ENCODE measurements at regions not wholly inside any gene's neighbourhood (a gene's known extent, or its start where the extent isn't known, plus 50 kb on each side); places are given as distances from the start of the nearest gene placed in this dataset.

DNA sequence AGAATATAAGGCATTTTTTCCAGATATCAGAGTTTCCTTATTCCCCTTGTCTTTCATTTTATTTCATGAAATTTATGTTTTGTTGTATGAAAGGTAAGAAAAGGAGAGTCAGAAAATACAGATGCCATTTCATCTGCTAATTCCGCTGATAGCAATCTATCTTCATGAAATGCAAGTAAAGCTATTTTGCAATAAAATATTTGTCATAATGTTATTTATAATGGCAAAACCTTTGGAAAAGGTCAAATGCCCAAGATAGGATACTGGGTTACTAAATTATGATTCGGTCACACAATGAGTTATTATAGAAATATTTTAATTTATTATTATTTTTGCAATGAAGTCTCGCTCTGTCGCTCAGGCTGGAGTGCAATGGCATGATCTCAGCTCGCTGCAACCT is 124.2 kb downstream of the SPP2 start (continued):
- TF ChIP-seq PHF20 (CRISPR knock-in tag; IDR thresholded peaks at IDR 0.05) (no peak), KDM4B (CRISPR knock-in tag; IDR thresholded peaks at IDR 0.05) (no peak), EEA1 (CRISPR knock-in tag; IDR thresholded peaks at IDR 0.05; ENCODE audit: borderline replicate concordance) (no peak), PCBP2 (optimal IDR thresholded peaks at IDR 0.05; ENCODE audit: low read depth, low read length, poor library complexity, severe bottlenecking) (no peak), CEBPB (IDR thresholded peaks at IDR 0.05; ENCODE audit: borderline replicate concordance, low read depth, low read length) (no peak)

DNA sequence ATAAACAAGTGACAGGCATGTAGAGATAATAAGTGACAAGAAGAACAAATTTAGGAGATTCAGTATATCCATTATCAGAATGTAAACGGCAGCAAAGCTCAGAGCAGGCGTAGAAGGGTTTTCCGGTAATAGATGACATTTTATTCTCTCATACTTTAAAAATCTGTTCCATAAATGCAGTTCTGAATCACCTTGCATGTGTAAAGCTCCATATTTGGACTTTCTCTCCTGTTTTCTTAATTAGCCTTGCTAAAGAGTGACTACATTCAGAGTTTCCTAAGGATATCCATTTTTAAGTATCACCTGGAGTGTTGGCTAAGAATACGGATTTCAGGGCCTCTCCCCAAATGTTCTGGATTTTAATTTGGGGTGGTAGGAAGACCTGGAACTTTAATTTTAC is 122.0 kb downstream of the SPP2 start:
- Histone ChIP-seq H3K9me3 (ENCODE audit: low read length) (no peaks in the 10 kb centered on the region), H3K36me3 (replicated peaks in 1 of 2; ENCODE audit: control insufficient read depth in 1 of 2, insufficient read depth in 2 of 2, low read length in 2 of 2) (no peaks in the 10 kb centered on the region), H3K27ac (ENCODE audit: extremely low read length, insufficient read depth, low read length) (no peak overlapping the region), H3K4me2 (ENCODE audit: low read depth, low read length) (no peak overlapping the region), H3K79me2 (ENCODE audit: insufficient read depth, low read length) (no peaks in the 10 kb centered on the region), H3K4me1 (ENCODE audit: insufficient read depth, low read length) (peaks cover 7% of the 10 kb centered on the region; the same call in 1 of the 2 replicates), H3K4me3 (replicated peaks in 1 of 3; ENCODE audit: insufficient read depth in 1 of 3, low read depth in 2 of 3, low read length in 3 of 3) (no peak overlapping the region), H3K9ac (ENCODE audit: insufficient read depth, low read depth, low read length) (no peak overlapping the region), H2AFZ (ENCODE audit: low read length) (no peak overlapping the region), H4K20me1 (ENCODE audit: insufficient read depth, low read length) (no peaks in the 10 kb centered on the region), H3K27me3 (ENCODE audit: control insufficient read depth in 1 of 2, insufficient read depth in 2 of 2, low read length in 2 of 2) (no peaks in the 10 kb centered on the region; a peak in 1 of 5 replicates)
- FAIRE-seq (no peak), DNase-seq (ENCODE audit: low spot score) (no peak), ATAC-seq (no peak)
- CTCF ChIA-PET (ENCODE audit: low intra/inter-chr PET ratio, low total read pairs): no interaction called here
- BruUV-seq (replicated peaks): no TSS peak
- in situ Hi-C loops (cut with HindIII; ENCODE audit: extremely low pct_ligation_motif_present, low pct_unique_long_range_greater_than_20kb) (no loop called here), intact Hi-C loops (cut with micrococcal nuclease; ENCODE audit: unreplicated experiment) (no loop called here)
- TF ChIP-seq, protein P1, sequence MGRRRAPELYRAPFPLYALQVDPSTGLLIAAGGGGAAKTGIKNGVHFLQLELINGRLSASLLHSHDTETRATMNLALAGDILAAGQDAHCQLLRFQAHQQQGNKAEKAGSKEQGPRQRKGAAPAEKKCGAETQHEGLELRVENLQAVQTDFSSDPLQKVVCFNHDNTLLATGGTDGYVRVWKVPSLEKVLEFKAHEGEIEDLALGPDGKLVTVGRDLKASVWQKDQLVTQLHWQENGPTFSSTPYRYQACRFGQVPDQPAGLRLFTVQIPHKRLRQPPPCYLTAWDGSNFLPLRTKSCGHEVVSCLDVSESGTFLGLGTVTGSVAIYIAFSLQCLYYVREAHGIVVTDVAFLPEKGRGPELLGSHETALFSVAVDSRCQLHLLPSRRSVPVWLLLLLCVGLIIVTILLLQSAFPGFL (CRISPR knock-in tag; IDR thresholded peaks at IDR 0.05): no peak
- no peak for TF ChIP-seq ZNF432 (CRISPR knock-in tag; IDR thresholded peaks at IDR 0.05; ENCODE audit: borderline replicate concordance)
- no peak for TF ChIP-seq ZNF619 (CRISPR knock-in tag; IDR thresholded peaks at IDR 0.05)
- TF ChIP-seq NFATC3 (CRISPR knock-in tag; IDR thresholded peaks at IDR 0.05): no peak
- TF ChIP-seq, protein P2, sequence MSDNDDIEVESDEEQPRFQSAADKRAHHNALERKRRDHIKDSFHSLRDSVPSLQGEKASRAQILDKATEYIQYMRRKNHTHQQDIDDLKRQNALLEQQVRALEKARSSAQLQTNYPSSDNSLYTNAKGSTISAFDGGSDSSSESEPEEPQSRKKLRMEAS (IDR thresholded peaks at IDR 0.05): no peak
- no peak for TF ChIP-seq ZNF235 (CRISPR knock-in tag; IDR thresholded peaks at IDR 0.05; ENCODE audit: borderline replicate concordance)
- no peak for TF ChIP-seq MTF2 (CRISPR knock-in tag; IDR thresholded peaks at IDR 0.05; ENCODE audit: borderline replicate concordance)
- 49% methylated on average over 4 of the region's 4 CpGs for WGBS (ENCODE audit: low lambda C conversion rate)
- POLR2A ChIA-PET: no interaction called here

Data from HepG2 (cell line).